Endothelial cell of umbilical vein (primary cell): ENCODE measurements at regions not wholly inside any gene's neighbourhood (a gene's known extent, or its start where the extent isn't known, plus 50 kb on each side); places are given as distances from the start of the nearest gene placed in this dataset.

ENCODE experiments used
- BruUV-seq: library from RNA; stranded (reverse); fragments of 400-500 nt; replicated peaks from 2 replicates; lab custom pipeline; 2021; lab: Mats Ljungman, UMichigan
- CTCF ChIA-PET: fragments of 300-600, 350-600 bp; sonication (Branson Sonifier 250); formaldehyde crosslinking; loops from one replicate; lab custom pipeline; 2021; ENCODE audit warnings: antibody characterized with exemption, inconsistent platforms; lab: Charles Lee
- POLR2A ChIA-PET: fragments of 300-600, 350-600 bp; sonication (Branson Sonifier 250); formaldehyde crosslinking; loops from one replicate; lab custom pipeline; 2021; ENCODE audit warnings: antibody characterized with exemption, inconsistent platforms; lab: Charles Lee
- DNase-seq: peaks from one replicate; pipeline ENCODE4 v3.0.0-alpha.2; 2011; ENCODE audit warnings: low read depth, low spot score
- FAIRE-seq: peaks from 2 replicates; lab custom pipeline; 2011; peaks lifted over from hg19 to GRCh38; lab: Jason Lieb, UNC
- H2AFZ ChIP-seq: 2 replicates; pipeline ENCODE4 v1.6.0; 2012; ENCODE audit warnings: low read depth, low read length, control low read depth, inconsistent platforms
- H3K27ac ChIP-seq: 2 replicates; pipeline ENCODE4 v1.5.1; 2011; ENCODE audit warnings: low read depth, mild to moderate bottlenecking, control low read depth, low read length, moderate library complexity; ENCODE audit not compliant: insufficient read depth
- H3K27me3 ChIP-seq, 2 experiments: 2 replicates each; pipeline versions ENCODE4 v1.6.0 to v1.6.1; 2011; ENCODE audit warnings: low read length in 2 of 2, mixed read lengths in 1 of 2; ENCODE audit not compliant: control insufficient read depth in 2 of 2, insufficient read depth in 2 of 2
- H3K36me3 ChIP-seq, 2 experiments: 2 replicates in 1 of 2; 3 replicates in 1 of 2; pipeline ENCODE4 v1.5.1; 2011; ENCODE audit warnings: low read length in 2 of 2, mild to moderate bottlenecking in 1 of 2, moderate library complexity in 1 of 2; ENCODE audit not compliant: control insufficient read depth in 2 of 2, insufficient read depth in 2 of 2; ENCODE audit errors: extremely low read depth in 1 of 2
- H3K4me1 ChIP-seq: 3 replicates; pipeline ENCODE4 v1.5.1; 2011; ENCODE audit warnings: mild to moderate bottlenecking, low read length; ENCODE audit not compliant: control insufficient read depth, insufficient read depth; ENCODE audit errors: extremely low read depth
- H3K4me2 ChIP-seq: 2 replicates; pipeline ENCODE4 v1.6.1; 2011; ENCODE audit warnings: low read length, control low read depth, mixed read lengths; ENCODE audit not compliant: insufficient read depth
- H3K4me3 ChIP-seq, 3 experiments: fragments of 200-600 bp in 1 of 3; sonication (generic), shearing (Covaris generic) in 1 of 3; replicated peaks in 1 of 3; 2 replicates each; pipeline ENCODE4 v1.5.1; 2011 to 2016; ENCODE audit warnings: control low read depth in 3 of 3, low read length in 3 of 3, mild to moderate bottlenecking in 2 of 3, inconsistent platforms in 1 of 3, low read depth in 1 of 3, moderate library complexity in 1 of 3; ENCODE audit not compliant: insufficient read depth in 1 of 3
- H3K79me2 ChIP-seq: 2 replicates; pipeline ENCODE4 v1.6.0; 2012; ENCODE audit warnings: low read length, inconsistent platforms; ENCODE audit not compliant: control insufficient read depth, insufficient read depth
- H3K9ac ChIP-seq: replicated peaks from 2 replicates; pipeline ENCODE3; 2011; ENCODE audit warnings: low read length, control low read depth; ENCODE audit not compliant: insufficient read depth; ENCODE audit errors: extremely low read depth
- H3K9me1 ChIP-seq: replicated peaks from 3 replicates; pipeline ENCODE4 v1.6.0; 2011; ENCODE audit warnings: mild to moderate bottlenecking, low read length; ENCODE audit not compliant: control insufficient read depth, insufficient read depth; ENCODE audit errors: extremely low read depth
- H3K9me3 ChIP-seq: replicated peaks from 2 replicates; pipeline ENCODE4 v1.5.1; 2012; ENCODE audit warnings: low read length, inconsistent platforms; ENCODE audit not compliant: control insufficient read depth, insufficient read depth
- H4K20me1 ChIP-seq: replicated peaks from 2 replicates; pipeline ENCODE3; 2011; ENCODE audit warnings: mild to moderate bottlenecking, low read length; ENCODE audit not compliant: control insufficient read depth, insufficient read depth; ENCODE audit errors: extremely low read depth
- EZH2 ChIP-seq: IDR thresholded peaks from 2 replicates; pipeline ENCODE4 v1.6.1; 2012; ENCODE audit warnings: borderline replicate concordance, low read depth, mild to moderate bottlenecking, moderate library complexity, low read length, inconsistent platforms; ENCODE audit not compliant: severe bottlenecking
- FOS ChIP-seq: IDR thresholded peaks from 2 replicates; pipeline ENCODE4 v1.6.1; 2011; ENCODE audit warnings: mild to moderate bottlenecking, low read length, moderate library complexity, borderline replicate concordance; ENCODE audit not compliant: insufficient read depth
- GATA2 ChIP-seq: IDR thresholded peaks from 2 replicates; pipeline ENCODE4 v1.7.0; 2011; ENCODE audit warnings: low read depth, mild to moderate bottlenecking, moderate library complexity, mixed read lengths, low read length; ENCODE audit not compliant: insufficient read length, insufficient read depth
- JUN ChIP-seq: IDR thresholded peaks from 2 replicates; pipeline ENCODE4 v1.6.1; 2011; ENCODE audit warnings: borderline replicate concordance, low read depth; ENCODE audit not compliant: insufficient read length, insufficient read depth
- MYC ChIP-seq: IDR thresholded peaks from one replicate; pipeline ENCODE4 v1.6.1; 2011; ENCODE audit warnings: mild to moderate bottlenecking, low read depth, low read length
- POLR2A ChIP-seq: IDR thresholded peaks from 2 replicates; pipeline ENCODE4 v1.6.1; 2012; ENCODE audit warnings: low read depth, mild to moderate bottlenecking, control low read depth, low read length
- POLR2AphosphoS5 ChIP-seq: IDR thresholded peaks from 2 replicates; pipeline ENCODE4 v1.6.1; 2012; ENCODE audit warnings: low read depth, mild to moderate bottlenecking, control low read depth, low read length, moderate library complexity; ENCODE audit not compliant: insufficient read depth
- dilution Hi-C: fragments of 300-500 bp; cut with MboI; formaldehyde crosslinking; loops from one replicate; pipeline ENCODE4 v1.15.0; 2019; ENCODE audit warnings: low sequenced_read_pairs; ENCODE audit not compliant: extremely low pct_ligation_motif_present
- intact Hi-C: fragments of 100-400 bp; cut with micrococcal nuclease; formaldehyde crosslinking; loops from one replicate; pipeline ENCODE4 v1.10.0; 2022
- TF ChIP-seq, protein P1 (sequence below): IDR thresholded peaks from 2 replicates; pipeline ENCODE4 v1.6.1; 2011; ENCODE audit not compliant: insufficient read depth, insufficient read length
- TF ChIP-seq, protein P2 (sequence below), 2 donors: IDR thresholded peaks; 1 replicate in 1 of 2; 2 replicates in 1 of 2; pipeline ENCODE4 v1.5.1; 2011; ENCODE audit warnings: low read length in 2 of 2, mild to moderate bottlenecking in 2 of 2, moderate library complexity in 2 of 2, control low read depth in 1 of 2, inconsistent platforms in 1 of 2, low read depth in 1 of 2; ENCODE audit not compliant: insufficient read depth in 1 of 2; ENCODE audit errors: extremely low read depth in 1 of 2

DNA sequence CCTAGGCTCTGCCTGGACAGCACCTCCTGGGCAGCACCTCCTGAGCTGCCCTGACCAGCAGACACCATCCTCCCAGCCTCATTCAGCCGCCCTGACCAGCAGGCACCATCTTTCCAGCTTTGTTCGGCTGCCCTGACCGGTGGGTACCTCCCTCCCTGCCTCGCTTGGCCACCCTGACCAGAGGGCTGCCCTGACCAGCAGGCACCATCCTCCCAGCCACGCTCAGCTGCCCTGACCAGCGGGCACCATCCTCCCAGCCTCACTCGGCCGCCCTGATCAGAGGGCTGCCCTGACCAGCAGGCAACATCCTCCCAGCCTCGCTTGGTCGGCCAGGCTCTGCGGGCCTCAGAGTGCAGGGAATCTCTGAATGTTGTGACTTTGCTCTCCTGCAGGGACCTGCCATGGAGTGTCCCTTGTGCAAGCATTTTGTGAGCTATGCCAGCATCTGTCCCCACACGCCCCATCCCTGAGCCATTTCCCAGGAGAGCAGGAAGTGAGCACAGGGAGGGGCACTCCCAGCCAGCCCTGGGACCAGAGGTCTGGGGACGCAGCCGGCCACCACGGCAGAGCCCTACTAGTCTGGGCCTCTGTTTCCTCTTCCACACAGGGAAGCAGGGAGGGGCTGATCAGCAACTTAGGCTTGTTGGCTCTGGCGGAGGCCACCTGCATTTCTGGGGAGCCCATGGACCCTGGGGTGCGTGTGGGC is 265.5 kb downstream of the SEC23A start:
- dilution Hi-C loops = no loop called here
- intact Hi-C loops = no loop called here
- no peaks in the 10 kb centered on the region for H4K20me1 ChIP-seq
- TF ChIP-seq MYC (no peak), POLR2A (no peak), GATA2 (no peak), FOS (no peak), POLR2AphosphoS5 (no peak), EZH2 (no peak), JUN (no peak)
- TF ChIP-seq, protein P1, sequence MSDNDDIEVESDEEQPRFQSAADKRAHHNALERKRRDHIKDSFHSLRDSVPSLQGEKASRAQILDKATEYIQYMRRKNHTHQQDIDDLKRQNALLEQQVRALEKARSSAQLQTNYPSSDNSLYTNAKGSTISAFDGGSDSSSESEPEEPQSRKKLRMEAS = no peak
- TF ChIP-seq, protein P2, sequence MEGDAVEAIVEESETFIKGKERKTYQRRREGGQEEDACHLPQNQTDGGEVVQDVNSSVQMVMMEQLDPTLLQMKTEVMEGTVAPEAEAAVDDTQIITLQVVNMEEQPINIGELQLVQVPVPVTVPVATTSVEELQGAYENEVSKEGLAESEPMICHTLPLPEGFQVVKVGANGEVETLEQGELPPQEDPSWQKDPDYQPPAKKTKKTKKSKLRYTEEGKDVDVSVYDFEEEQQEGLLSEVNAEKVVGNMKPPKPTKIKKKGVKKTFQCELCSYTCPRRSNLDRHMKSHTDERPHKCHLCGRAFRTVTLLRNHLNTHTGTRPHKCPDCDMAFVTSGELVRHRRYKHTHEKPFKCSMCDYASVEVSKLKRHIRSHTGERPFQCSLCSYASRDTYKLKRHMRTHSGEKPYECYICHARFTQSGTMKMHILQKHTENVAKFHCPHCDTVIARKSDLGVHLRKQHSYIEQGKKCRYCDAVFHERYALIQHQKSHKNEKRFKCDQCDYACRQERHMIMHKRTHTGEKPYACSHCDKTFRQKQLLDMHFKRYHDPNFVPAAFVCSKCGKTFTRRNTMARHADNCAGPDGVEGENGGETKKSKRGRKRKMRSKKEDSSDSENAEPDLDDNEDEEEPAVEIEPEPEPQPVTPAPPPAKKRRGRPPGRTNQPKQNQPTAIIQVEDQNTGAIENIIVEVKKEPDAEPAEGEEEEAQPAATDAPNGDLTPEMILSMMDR (IDR thresholded peaks at IDR 0.05; ENCODE audit: extremely low read depth in 1 of 2, insufficient read depth in 1 of 2, low read depth in 1 of 2, low read length in 2 of 2) = no peak
- H3K9me3 ChIP-seq = no peaks in the 10 kb centered on the region
- H3K79me2 ChIP-seq = no peaks in the 10 kb centered on the region
- H2AFZ ChIP-seq = peak overlapping the region; percentile 18
- DNase-seq = no peak
- FAIRE-seq = no peak
- peaks cover 34% of the 10 kb centered on the region for H3K4me1 ChIP-seq
- H3K4me2 ChIP-seq = no peak overlapping the region
- ChIA-PET POLR2A (no interaction called here), CTCF (no interaction called here)
- H3K4me3 ChIP-seq = no peak overlapping the region
- no peaks in the 10 kb centered on the region for H3K36me3 ChIP-seq
- H3K9me1 ChIP-seq = no peaks in the 10 kb centered on the region
- no TSS peak for BruUV-seq
- no peaks in the 10 kb centered on the region for H3K27me3 ChIP-seq
- H3K9ac ChIP-seq = no peak overlapping the region
- H3K27ac ChIP-seq = no peak overlapping the region
